ENCODE measurements at regions not wholly inside any gene's neighbourhood (a gene's known extent, or its start where the extent isn't known, plus 50 kb on each side); places are given as distances from the start of the nearest gene placed in this dataset.

GRCh38 chr1:172935062-172935592 is 115.6 kb downstream of the TNFSF18 start:
- no peak for DNase-seq
- no peak overlapping the region for H3K4me3 ChIP-seq
- TF ChIP-seq CTCF (IDR thresholded peaks at IDR 0.05) (no peak), POLR2A (IDR thresholded peaks at IDR 0.05) (no peak)
- H3K4me1 ChIP-seq = peaks cover 11 to 34% (median 17%) of the 10 kb centered on the region in 3 donors
- no peaks in the 10 kb centered on the region for H3K9me3 ChIP-seq
- 53 to 58% methylated on average over 1 of the region's 1 CpG for WGBS, 2 donors
- no peaks in the 10 kb centered on the region for H3K36me3 ChIP-seq
- peak overlapping the region in 3 of 4 donors; percentile 36 to 84 (median 66) for H3K27ac ChIP-seq
- H3K27me3 ChIP-seq = no peaks in the 10 kb centered on the region
- intact Hi-C loops (cut with DNase I) = no loop called here

- Histone ChIP-seq H3K4me3 (no peak overlapping the region), H3K9me3 (no peaks in the 10 kb centered on the region), H3K36me3 (no peaks in the 10 kb centered on the region), H3K27me3 (no peaks in the 10 kb centered on the region), H3K4me1 (peaks cover 11 to 38% (median 17%) of the 10 kb centered on the region in 3 donors), H3K27ac (no peak overlapping the region)
- TF ChIP-seq POLR2A (IDR thresholded peaks at IDR 0.05) (no peak), CTCF (IDR thresholded peaks at IDR 0.05) (no peak)
- no peak for DNase-seq
- 80 to 81% methylated on average over 3 of the region's 3 CpGs for WGBS, 2 donors
- intact Hi-C loops (cut with DNase I) = no loop called here
Measured at GRCh38 chr1:172936088-172936645, 114.6 kb downstream of the TNFSF18 start.

- Histone ChIP-seq H3K9me3 (no peaks in the 10 kb centered on the region), H3K27ac (peak overlapping the region in 2 of 4 donors; percentile 3 to 36), H3K36me3 (no peaks in the 10 kb centered on the region), H3K4me1 (peaks cover 8 to 29% (median 11%) of the 10 kb centered on the region in 3 donors), H3K4me3 (no peak overlapping the region), H3K27me3 (no peaks in the 10 kb centered on the region)
- no peak for DNase-seq
- TF ChIP-seq POLR2A (IDR thresholded peaks at IDR 0.05) (no peak), CTCF (IDR thresholded peaks at IDR 0.05) (no peak)
- intact Hi-C loops (cut with DNase I) = no loop called here
Measured at GRCh38 chr1:172938681-172939080, 112.1 kb downstream of the TNFSF18 start.

GRCh38 chr1:172939475-172939874 is 111.3 kb downstream of the TNFSF18 start:
- H3K36me3 ChIP-seq = no peaks in the 10 kb centered on the region
- no peak overlapping the region for H3K4me3 ChIP-seq
- H3K27ac ChIP-seq = peak overlapping the region in 3 of 4 donors; percentile 3 to 36 (median 32)
- DNase-seq = no peak
- no peaks in the 10 kb centered on the region for H3K27me3 ChIP-seq
- intact Hi-C loops (cut with DNase I) = no loop called here
- H3K4me1 ChIP-seq = peaks cover 1 to 22% (median 3%) of the 10 kb centered on the region in 3 donors
- 83 to 86% methylated on average over 4 of the region's 4 CpGs for WGBS, 2 donors
- no peaks in the 10 kb centered on the region for H3K9me3 ChIP-seq
- TF ChIP-seq POLR2A (IDR thresholded peaks at IDR 0.05) (no peak), CTCF (IDR thresholded peaks at IDR 0.05) (no peak)

GRCh38 chr1:172940174-172940855 is 110.4 kb downstream of the TNFSF18 start:
- WGBS, 2 donors = 46% methylated on average over 5 of the region's 5 CpGs
- Histone ChIP-seq H3K27me3 (no peaks in the 10 kb centered on the region), H3K36me3 (no peaks in the 10 kb centered on the region), H3K4me1 (peaks cover 0 to 14% (median 0%) of the 10 kb centered on the region in 3 donors), H3K9me3 (no peaks in the 10 kb centered on the region), H3K4me3 (no peak overlapping the region), H3K27ac (peak overlapping the region in 1 of 4 donors; percentile 19)
- intact Hi-C loops (cut with DNase I) = no loop called here
- TF ChIP-seq CTCF (IDR thresholded peaks at IDR 0.05) = no peak
- TF ChIP-seq POLR2A (IDR thresholded peaks at IDR 0.05) = no peak
- DNase-seq = no peak
